ENCODE measurements at regions not wholly inside any gene's neighbourhood (a gene's known extent, or its start where the extent isn't known, plus 50 kb on each side); places are given as distances from the start of the nearest gene placed in this dataset.
"Not testable (repeated sequence)": the region's sequence is repeated elsewhere in the genome, so short reads cannot be mapped to it uniquely, and the experiment has no call there.

DNA sequence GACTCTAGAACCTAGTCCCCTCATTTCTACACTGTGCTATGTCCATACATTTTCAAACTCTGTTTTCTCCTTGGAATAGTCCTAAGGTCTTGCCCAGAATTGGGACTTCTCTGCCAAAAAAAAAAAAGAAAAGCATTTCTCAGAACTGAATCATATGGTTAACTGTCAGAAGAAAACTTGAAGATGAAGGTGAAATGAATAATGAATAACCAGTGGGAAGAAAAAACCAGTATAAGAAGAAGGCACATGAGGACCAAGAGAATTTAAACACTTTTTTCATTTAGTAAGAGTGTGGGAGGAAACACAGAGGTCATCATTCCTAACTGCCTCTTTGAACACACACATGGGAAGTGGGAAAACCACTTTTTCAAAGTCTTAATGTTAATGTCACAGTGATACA is 197.7 kb downstream of the PRELID2 start:
- no peak for DNase-seq
- POLR2A ChIA-PET = no interaction called here
- Mint-ChIP-seq H3K36me3 (no peaks in the 10 kb centered on the region), H3K9me3 (peaks cover 0 to 20% (median 9%) of the 10 kb centered on the region in 9 donors), H3K27me3 (no peaks in the 10 kb centered on the region), H3K4me3 (no peak overlapping the region), H3K27ac (no peak overlapping the region), H3K4me1 (no peaks in the 10 kb centered on the region)
- ATAC-seq = no peak

- POLR2A ChIA-PET = no interaction called here
- Mint-ChIP-seq H3K9me3 (peaks cover 0 to 20% (median 7%) of the 10 kb centered on the region in 9 donors), H3K4me3 (no peak overlapping the region), H3K36me3 (no peaks in the 10 kb centered on the region), H3K4me1 (no peaks in the 10 kb centered on the region), H3K27me3 (no peaks in the 10 kb centered on the region), H3K27ac (no peak overlapping the region)
- ATAC-seq (no peak), DNase-seq (no peak)
These were observed 198.8 kb downstream of the PRELID2 start for GRCh38 chr5:145636371-145636770.

DNA sequence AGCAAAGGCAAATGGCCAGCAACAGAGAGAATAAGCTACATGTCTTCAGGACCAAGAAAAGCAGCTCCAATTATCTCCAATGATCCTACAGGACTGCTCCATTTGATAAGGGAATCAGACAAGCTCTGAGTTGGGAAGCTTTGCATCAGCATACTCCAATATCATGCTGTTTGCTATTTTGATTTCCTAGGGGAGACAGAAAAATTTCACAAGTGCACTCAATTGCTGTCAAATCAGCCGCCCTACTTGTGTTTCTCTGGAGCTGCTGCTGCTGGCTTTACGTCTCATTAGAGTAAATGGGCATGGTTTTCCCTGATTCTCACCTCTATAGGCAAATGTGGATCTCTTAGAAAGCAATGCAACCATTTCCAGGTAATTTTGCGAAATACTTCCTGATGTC is 201.7 kb downstream of the PRELID2 start:
- no peak overlapping the region for H3K4me3 Mint-ChIP-seq
- DNase-seq (no peak), ATAC-seq (no peak)
- H3K27ac Mint-ChIP-seq = no peak overlapping the region
- H3K36me3 Mint-ChIP-seq = no peaks in the 10 kb centered on the region
- H3K27me3 Mint-ChIP-seq = no peaks in the 10 kb centered on the region
- H3K4me1 Mint-ChIP-seq = no peaks in the 10 kb centered on the region
- POLR2A ChIA-PET = interaction anchor here (0.5 kb wide), 1 partner anchor 11 kb away, joined by 5 read pairs; no protein-coding TSS in a partner anchor
- peaks cover 0 to 10% (median 1%) of the 10 kb centered on the region in 9 donors for H3K9me3 Mint-ChIP-seq

GRCh38 chr5:145632701-145633100 is 202.4 kb downstream of the PRELID2 start:
- no peaks in the 10 kb centered on the region for H3K27me3 Mint-ChIP-seq
- no peak overlapping the region for H3K27ac Mint-ChIP-seq
- no peak overlapping the region for H3K4me3 Mint-ChIP-seq

GRCh38 chr5:145629047-145629446 is 206.1 kb downstream of the PRELID2 start:
- ATAC-seq = no peak
- H3K27ac Mint-ChIP-seq = no peak overlapping the region
- peaks cover 0 to 11% (median 5%) of the 10 kb centered on the region in 9 donors for H3K9me3 Mint-ChIP-seq
- DNase-seq = no peak
- H3K27me3 Mint-ChIP-seq = no peaks in the 10 kb centered on the region
- POLR2A ChIA-PET = no interaction called here
- H3K4me1 Mint-ChIP-seq = no peaks in the 10 kb centered on the region
- no peaks in the 10 kb centered on the region for H3K36me3 Mint-ChIP-seq
- no peak overlapping the region for H3K4me3 Mint-ChIP-seq

More at GRCh38 chr5:145632701-145633100, 202.4 kb downstream of the PRELID2 start:
- DNase-seq = no peak
- Mint-ChIP-seq H3K36me3 (no peaks in the 10 kb centered on the region), H3K4me1 (no peaks in the 10 kb centered on the region), H3K9me3 (peaks cover 0 to 10% (median 3%) of the 10 kb centered on the region in 9 donors)
- ATAC-seq = no peak
- POLR2A ChIA-PET = no interaction called here

DNA sequence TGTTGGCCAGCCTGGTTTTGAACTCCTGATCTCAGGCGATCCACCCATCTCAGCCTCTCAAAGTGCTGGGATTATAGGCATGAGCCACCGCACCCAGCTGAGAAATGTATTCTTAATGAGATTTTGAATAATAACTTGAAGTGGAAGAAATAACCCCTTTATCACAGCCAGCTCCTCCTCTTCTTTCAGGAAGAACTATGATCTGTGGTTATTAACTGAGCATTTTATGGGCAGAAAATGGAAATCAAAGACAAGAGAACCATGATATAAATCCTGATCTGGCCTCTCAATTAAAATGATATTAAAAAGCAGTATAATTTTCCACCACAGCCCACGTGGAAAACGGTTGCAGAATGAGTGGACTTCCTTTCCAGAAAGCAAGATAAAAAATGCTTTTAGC is 206.6 kb downstream of the PRELID2 start:
- H3K27ac Mint-ChIP-seq = no peak overlapping the region
- DNase-seq (no peak), ATAC-seq (no peak)
- peaks cover 0 to 12% (median 8%) of the 10 kb centered on the region in 9 donors for H3K9me3 Mint-ChIP-seq
- H3K4me3 Mint-ChIP-seq = no peak overlapping the region
- H3K4me1 Mint-ChIP-seq = no peaks in the 10 kb centered on the region
- POLR2A ChIA-PET = no interaction called here
- no peaks in the 10 kb centered on the region for H3K36me3 Mint-ChIP-seq
- no peaks in the 10 kb centered on the region for H3K27me3 Mint-ChIP-seq

GRCh38 chr5:145619806-145620310 is 215.3 kb downstream of the PRELID2 start:
- Mint-ChIP-seq H3K36me3 (no peaks in the 10 kb centered on the region), H3K4me1 (no peaks in the 10 kb centered on the region), H3K27me3 (peaks cover 0 to 4% (median 0%) of the 10 kb centered on the region in 5 donors), H3K4me3 (no peak overlapping the region), H3K9me3 (peaks cover 0 to 21% (median 5%) of the 10 kb centered on the region in 9 donors), H3K27ac (no peak overlapping the region)
- ATAC-seq (no peak), DNase-seq (no peak)
- POLR2A ChIA-PET = no interaction called here

DNA sequence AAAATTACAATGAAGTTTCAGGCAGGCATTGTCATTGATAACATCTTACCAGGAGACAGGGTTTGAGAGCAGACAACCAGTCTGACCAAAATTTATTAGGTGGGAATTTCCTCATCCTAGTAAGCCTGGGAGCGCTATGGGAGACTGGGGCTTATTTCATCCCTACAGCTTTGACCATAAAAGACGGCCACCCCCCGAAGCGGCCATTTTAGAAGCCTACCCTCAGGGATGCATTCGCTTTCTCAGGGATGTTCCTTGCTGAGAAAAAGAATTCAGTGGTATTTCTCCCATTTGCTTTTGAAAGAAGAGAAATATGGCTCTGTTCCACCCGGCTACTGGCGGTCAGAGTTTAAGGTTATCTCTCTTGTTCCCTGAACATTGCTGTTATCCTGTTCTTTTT is 218.4 kb downstream of the PRELID2 start:
- H3K4me3 Mint-ChIP-seq, DNase-seq, POLR2A ChIA-PET, H3K27ac Mint-ChIP-seq, ATAC-seq, H3K4me1 Mint-ChIP-seq, H3K36me3 Mint-ChIP-seq, H3K27me3 Mint-ChIP-seq: not testable (repeated sequence)
- peaks cover 0 to 26% (median 6%) of the 10 kb centered on the region in 9 donors for H3K9me3 Mint-ChIP-seq

DNA sequence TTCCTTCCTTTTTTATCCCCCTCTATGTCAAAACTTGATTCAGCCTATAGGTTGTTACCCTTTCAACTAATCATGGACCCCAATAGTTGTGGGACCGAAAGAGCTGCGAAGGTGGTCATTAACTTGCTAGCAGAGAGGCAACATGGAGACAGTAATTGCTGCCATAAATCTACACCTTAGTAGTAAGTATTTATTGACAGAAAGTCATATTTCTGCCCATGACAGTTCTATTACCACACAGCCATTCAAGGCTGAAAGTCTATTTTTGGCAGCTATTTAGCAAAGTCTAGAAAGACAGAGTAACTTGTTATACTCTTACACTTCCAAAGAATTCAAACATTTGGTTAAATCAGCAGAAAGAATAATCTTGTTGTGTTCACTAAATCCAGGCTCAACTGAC is 236.2 kb downstream of the PRELID2 start:
- Mint-ChIP-seq H3K36me3 (no peaks in the 10 kb centered on the region), H3K4me1 (no peaks in the 10 kb centered on the region), H3K27ac (no peak overlapping the region), H3K27me3 (no peaks in the 10 kb centered on the region), H3K4me3 (no peak overlapping the region), H3K9me3 (peaks cover 0 to 22% (median 2%) of the 10 kb centered on the region in 9 donors)
- ATAC-seq (no peak), DNase-seq (no peak)
- POLR2A ChIA-PET = no interaction called here

- Mint-ChIP-seq H3K27me3 (no peaks in the 10 kb centered on the region), H3K9me3 (peaks cover 0 to 22% (median 2%) of the 10 kb centered on the region in 9 donors), H3K4me1 (no peaks in the 10 kb centered on the region), H3K27ac (no peak overlapping the region), H3K4me3 (no peak overlapping the region), H3K36me3 (no peaks in the 10 kb centered on the region)
- POLR2A ChIA-PET = no interaction called here
- no peak for ATAC-seq
- no peak for DNase-seq
These were observed 237.0 kb downstream of the PRELID2 start for GRCh38 chr5:145598184-145598583.

- no peak for ATAC-seq
- Mint-ChIP-seq H3K27ac (no peak overlapping the region), H3K27me3 (no peaks in the 10 kb centered on the region), H3K4me1 (no peaks in the 10 kb centered on the region), H3K4me3 (no peak overlapping the region), H3K36me3 (no peaks in the 10 kb centered on the region), H3K9me3 (peaks cover 0 to 7% (median 2%) of the 10 kb centered on the region in 9 donors)
- POLR2A ChIA-PET = no interaction called here
- DNase-seq = no peak
These were observed 243.6 kb downstream of the PRELID2 start for GRCh38 chr5:145591578-145591977.

DNA sequence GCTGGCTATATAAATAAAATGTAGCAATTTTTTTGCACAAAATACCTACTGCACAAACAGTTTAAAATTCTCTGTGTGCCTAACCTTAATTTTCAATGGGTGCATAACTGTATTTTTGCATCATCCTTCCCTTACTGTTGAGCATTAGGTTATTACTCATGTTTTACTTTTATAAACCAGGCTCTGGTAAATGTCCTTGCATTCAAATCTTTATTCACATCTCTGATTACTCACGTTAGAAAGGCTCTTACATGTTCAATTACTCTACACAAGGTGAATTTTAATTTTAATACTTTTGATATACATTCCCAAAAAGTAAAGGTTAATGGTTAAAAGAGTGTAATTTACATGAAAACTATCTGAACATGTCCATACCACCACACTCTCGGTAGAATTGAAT is 246.1 kb downstream of the PRELID2 start:
- H3K4me3 Mint-ChIP-seq = no peak overlapping the region
- no peaks in the 10 kb centered on the region for H3K4me1 Mint-ChIP-seq
- peaks cover 0 to 22% (median 1%) of the 10 kb centered on the region in 9 donors for H3K9me3 Mint-ChIP-seq
- POLR2A ChIA-PET = no interaction called here
- no peaks in the 10 kb centered on the region for H3K27me3 Mint-ChIP-seq
- ATAC-seq (no peak), DNase-seq (no peak)
- H3K36me3 Mint-ChIP-seq = no peaks in the 10 kb centered on the region
- no peak overlapping the region for H3K27ac Mint-ChIP-seq

DNA sequence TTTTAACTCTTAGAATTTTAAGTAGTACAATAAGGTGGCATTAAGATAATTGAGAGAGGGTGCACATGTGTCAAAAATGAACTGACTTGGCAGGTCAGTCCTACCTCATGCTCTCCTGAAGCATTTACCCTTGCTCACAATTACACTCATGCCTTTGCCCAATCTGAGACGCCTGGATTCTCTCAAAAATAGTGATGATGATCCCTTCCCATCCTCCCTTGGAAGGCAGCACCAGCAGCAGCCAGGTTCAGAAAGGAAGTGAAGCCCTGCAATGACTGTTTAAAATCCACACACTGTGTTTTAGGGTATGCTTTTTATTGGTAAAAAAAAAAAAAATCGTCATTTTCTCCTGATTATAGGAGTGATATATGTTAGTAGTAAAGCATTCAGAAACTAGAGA is 246.6 kb downstream of the PRELID2 start:
- Mint-ChIP-seq H3K27ac (no peak overlapping the region), H3K4me3 (no peak overlapping the region), H3K27me3 (no peaks in the 10 kb centered on the region), H3K36me3 (no peaks in the 10 kb centered on the region), H3K9me3 (peaks cover 0 to 27% (median 1%) of the 10 kb centered on the region in 9 donors), H3K4me1 (no peaks in the 10 kb centered on the region)
- ATAC-seq = no peak
- POLR2A ChIA-PET = no interaction called here
- no peak for DNase-seq

DNA sequence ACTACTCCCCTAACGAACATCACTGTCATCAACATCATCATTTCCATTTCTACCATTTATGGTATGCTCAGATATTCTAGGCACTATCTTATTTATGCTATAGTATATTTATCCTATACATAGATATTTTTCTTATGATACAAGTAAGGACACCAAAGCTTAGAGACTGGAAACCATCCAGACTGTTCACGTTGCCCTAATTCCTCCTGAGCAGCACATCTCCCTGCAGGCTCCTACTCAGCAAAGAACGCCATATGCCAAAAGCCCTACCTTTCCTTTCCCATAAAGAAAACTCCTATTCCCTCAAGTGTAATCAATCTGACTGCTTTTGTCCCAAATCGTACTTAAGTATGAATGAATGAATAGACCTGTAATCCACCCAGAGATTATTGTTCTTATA is 247.0 kb downstream of the PRELID2 start:
- H3K27ac Mint-ChIP-seq = no peak overlapping the region
- DNase-seq (no peak), ATAC-seq (no peak)
- no peaks in the 10 kb centered on the region for H3K36me3 Mint-ChIP-seq
- H3K4me3 Mint-ChIP-seq = no peak overlapping the region
- no peaks in the 10 kb centered on the region for H3K27me3 Mint-ChIP-seq
- no peaks in the 10 kb centered on the region for H3K4me1 Mint-ChIP-seq
- peaks cover 0 to 27% (median 1%) of the 10 kb centered on the region in 9 donors for H3K9me3 Mint-ChIP-seq
- POLR2A ChIA-PET = no interaction called here
